ENCODE measurements at regions not wholly inside any gene's neighbourhood (a gene's known extent, or its start where the extent isn't known, plus 50 kb on each side); places are given as distances from the start of the nearest gene placed in this dataset.

GRCh38 chr9:14395317-14396082, 81.6 kb upstream of the NFIB start:
- no peak for DNase-seq (ENCODE audit: low read depth)

GRCh38 chr9:14393418-14393817, 79.5 kb upstream of the NFIB start:
- no peak for DNase-seq (ENCODE audit: low read depth)

- no peak for DNase-seq (ENCODE audit: low read depth)
Observed at GRCh38 chr9:14391620-14392019, 77.7 kb upstream of the NFIB start.

- no peak for DNase-seq (ENCODE audit: low read depth)
Observed at GRCh38 chr9:14389657-14390056, 75.7 kb upstream of the NFIB start.

- DNase-seq (ENCODE audit: low read depth) = no peak
Observed at GRCh38 chr9:14389146-14389545, 75.2 kb upstream of the NFIB start.

GRCh38 chr9:14383773-14384172, 69.8 kb upstream of the NFIB start:
- no peak for DNase-seq (ENCODE audit: low read depth)

GRCh38 chr9:14383294-14383693, 69.4 kb upstream of the NFIB start:
- no peak for DNase-seq (ENCODE audit: low read depth)

- DNase-seq (ENCODE audit: low read depth) = no peak
Observed at GRCh38 chr9:14380061-14380836, 66.3 kb upstream of the NFIB start.

GRCh38 chr9:14379280-14379679, 65.3 kb upstream of the NFIB start:
- DNase-seq (ENCODE audit: low read depth) = no peak

- DNase-seq (ENCODE audit: low read depth) = no peak
Observed at GRCh38 chr9:14373706-14374105, 59.8 kb upstream of the NFIB start.

GRCh38 chr9:14373336-14373666, 59.4 kb upstream of the NFIB start:
- DNase-seq (ENCODE audit: low read depth) = no peak

- DNase-seq (ENCODE audit: low read depth) = no peak
Observed at GRCh38 chr9:14372437-14373335, 58.7 kb upstream of the NFIB start.

- DNase-seq (ENCODE audit: low read depth) = no peak
Observed at GRCh38 chr9:14369011-14369410, 55.1 kb upstream of the NFIB start.

GRCh38 chr9:14366076-14366475, 52.1 kb upstream of the NFIB start:
- DNase-seq (ENCODE audit: low read depth) = peak; percentile 96

- DNase-seq (ENCODE audit: low read depth) = no peak
Observed at GRCh38 chr9:14365670-14366069, 51.7 kb upstream of the NFIB start.

Measured in fibroblast of the conjunctiva (primary cell).